H1 (cell line): ENCODE measurements at regions not wholly inside any gene's neighbourhood (a gene's known extent, or its start where the extent isn't known, plus 50 kb on each side); places are given as distances from the start of the nearest gene placed in this dataset.

ENCODE experiments used
- CTCF ChIA-PET: fragments of 300-600 bp; sonication (Branson Sonifier 250); formaldehyde crosslinking; loops from one replicate; lab custom pipeline; 2021; ENCODE audit not compliant: partially characterized antibody; lab: Charles Lee
- POLR2A ChIA-PET: fragments of 300-600 bp; sonication (Branson Sonifier 250); formaldehyde crosslinking; loops from one replicate; lab custom pipeline; 2021; ENCODE audit warnings: inconsistent platforms; ENCODE audit not compliant: partially characterized antibody; lab: Charles Lee
- DNase-seq, 2 experiments: peaks; one replicate each; pipeline versions ENCODE4 v3.0.0 to v3.0.0-alpha.2; 2010 to 2022; ENCODE audit warnings: low spot score in 2 of 2, low read depth in 1 of 2, mixed read lengths in 1 of 2
- FAIRE-seq: peaks from 2 replicates; lab custom pipeline; 2011; peaks lifted over from hg19 to GRCh38; lab: Jason Lieb, UNC
- H2AFZ ChIP-seq: 2 replicates; pipeline ENCODE4 v1.8.1; 2012; ENCODE audit warnings: low read length, inconsistent platforms
- H2AK5ac ChIP-seq: 2 replicates; pipeline ENCODE4 v1.6.1; 2013; ENCODE audit warnings: low read depth, low read length
- H2BK120ac ChIP-seq: replicated peaks from 2 replicates; pipeline ENCODE3; 2013; ENCODE audit warnings: low read depth, low read length, inconsistent platforms
- H2BK12ac ChIP-seq: 2 replicates; pipeline ENCODE4 v1.6.1; 2013; ENCODE audit warnings: low read depth, low read length
- H2BK15ac ChIP-seq: 2 replicates; pipeline ENCODE4 v1.6.1; 2013; ENCODE audit warnings: low read length
- H2BK20ac ChIP-seq: 2 replicates; pipeline ENCODE4 v1.6.1; 2013; ENCODE audit warnings: low read length
- H2BK5ac ChIP-seq: 2 replicates; pipeline ENCODE4 v1.6.1; 2013; ENCODE audit warnings: low read depth, low read length
- H3K14ac ChIP-seq: 2 replicates; pipeline ENCODE4 v1.6.1; 2013; ENCODE audit warnings: inconsistent platforms; ENCODE audit not compliant: insufficient read length
- H3K18ac ChIP-seq: 2 replicates; pipeline ENCODE4 v1.6.1; 2013; ENCODE audit warnings: low read length; ENCODE audit errors: extremely low read depth
- H3K23ac ChIP-seq: 2 replicates; pipeline ENCODE4 v1.6.1; 2013; ENCODE audit warnings: inconsistent platforms; ENCODE audit not compliant: insufficient read length
- H3K23me2 ChIP-seq: 2 replicates; pipeline ENCODE4 v1.6.1; 2013; ENCODE audit warnings: low read depth, low read length
- H3K27ac ChIP-seq: 2 replicates; pipeline ENCODE4 v1.6.1; 2011; ENCODE audit warnings: low read depth, low read length, inconsistent platforms
- H3K27me3 ChIP-seq, 4 experiments: replicated peaks in 1 of 4; 1 replicate in 1 of 4; 2 replicates in 3 of 4; pipeline versions ENCODE4 v1.6.1 to v1.8.1; 2011 to 2013; ENCODE audit warnings: low read length in 3 of 4, mild to moderate bottlenecking in 3 of 4, inconsistent platforms in 2 of 4, mixed read lengths in 2 of 4, moderate library complexity in 1 of 4; ENCODE audit not compliant: control insufficient read depth in 3 of 4, insufficient read depth in 3 of 4; ENCODE audit errors: extremely low read depth in 1 of 4
- H3K36me3 ChIP-seq, 4 experiments: 2 replicates each; pipeline versions ENCODE4 v1.6.1 to v1.8.1; 2011 to 2013; ENCODE audit warnings: mild to moderate bottlenecking in 4 of 4, low read length in 3 of 4, moderate library complexity in 2 of 4, control low read depth in 1 of 4, inconsistent platforms in 1 of 4; ENCODE audit not compliant: insufficient read depth in 4 of 4, control insufficient read depth in 2 of 4
- H3K4ac ChIP-seq: replicated peaks from 2 replicates; pipeline ENCODE3; 2013; ENCODE audit warnings: low read length, low read depth, mixed read lengths, inconsistent platforms; ENCODE audit not compliant: insufficient read length
- H3K4me1 ChIP-seq, 4 experiments: replicated peaks in 1 of 4; 1 replicate in 1 of 4; 2 replicates in 3 of 4; pipeline versions ENCODE4 v1.6.1 to v1.8.1; 2011 to 2013; ENCODE audit warnings: low read length in 3 of 4, inconsistent platforms in 2 of 4, mixed read lengths in 1 of 4; ENCODE audit not compliant: insufficient read depth in 4 of 4, control insufficient read depth in 3 of 4
- H3K4me2 ChIP-seq, 2 experiments: 2 replicates each; pipeline versions ENCODE4 v1.6.1 to v1.8.1; 2011 to 2013; ENCODE audit warnings: low read depth in 2 of 2, low read length in 2 of 2, control low read depth in 1 of 2, inconsistent platforms in 1 of 2, mild to moderate bottlenecking in 1 of 2; ENCODE audit not compliant: insufficient read depth in 1 of 2
- H3K4me3 ChIP-seq, 4 experiments: fragments of 200-600, 300-600 bp in 1 of 4; sonication (generic), shearing (Covaris generic), sonication (Bioruptor Twin) in 1 of 4; 2 replicates each; pipeline versions ENCODE4 v1.5.1 to v1.8.1; 2011 to 2016; ENCODE audit warnings: low read length in 4 of 4, low read depth in 3 of 4, control low read depth in 2 of 4, inconsistent platforms in 2 of 4, mild to moderate bottlenecking in 2 of 4, mixed read lengths in 1 of 4, moderate library complexity in 1 of 4; ENCODE audit not compliant: insufficient read depth in 2 of 4; ENCODE audit errors: extremely low read depth in 1 of 4
- H3K56ac ChIP-seq: replicated peaks from 2 replicates; pipeline ENCODE3; 2013; ENCODE audit warnings: low read depth, mild to moderate bottlenecking, mixed read lengths, low read length, inconsistent platforms; ENCODE audit not compliant: insufficient read length
- H3K79me1 ChIP-seq: 2 replicates; pipeline ENCODE4 v1.6.1; 2013; ENCODE audit warnings: low read depth, low read length, control low read depth
- H3K79me2 ChIP-seq, 2 experiments: 2 replicates each; pipeline versions ENCODE4 v1.6.1 to v1.8.1; 2012 to 2013; ENCODE audit warnings: low read length in 2 of 2, mild to moderate bottlenecking in 2 of 2, inconsistent platforms in 1 of 2; ENCODE audit not compliant: insufficient read depth in 2 of 2, control insufficient read depth in 1 of 2
- H3K9ac ChIP-seq, 4 experiments: replicated peaks in 1 of 4; 1 replicate in 1 of 4; 2 replicates in 3 of 4; pipeline versions ENCODE4 v1.6.1 to v1.8.1; 2011 to 2013; ENCODE audit warnings: low read depth in 3 of 4, low read length in 3 of 4, control low read depth in 2 of 4, mild to moderate bottlenecking in 2 of 4, moderate library complexity in 2 of 4, inconsistent platforms in 1 of 4; ENCODE audit errors: extremely low read depth in 1 of 4
- H3K9me3 ChIP-seq, 2 experiments: 2 replicates each; pipeline versions ENCODE4 v1.6.1 to v1.8.1; 2012 to 2013; ENCODE audit warnings: mild to moderate bottlenecking in 2 of 2, moderate library complexity in 2 of 2, control low read depth in 1 of 2, inconsistent platforms in 1 of 2, low read depth in 1 of 2, low read length in 1 of 2, mixed read lengths in 1 of 2; ENCODE audit not compliant: insufficient read depth in 2 of 2
- H4K20me1 ChIP-seq, 2 experiments: replicated peaks in 1 of 2; 2 replicates each; pipeline versions ENCODE3 to v1.8.1; 2011 to 2013; ENCODE audit warnings: inconsistent platforms in 2 of 2, low read length in 2 of 2, mild to moderate bottlenecking in 1 of 2; ENCODE audit not compliant: insufficient read depth in 2 of 2, control insufficient read depth in 1 of 2
- H4K5ac ChIP-seq: 2 replicates; pipeline ENCODE4 v1.6.1; 2013; ENCODE audit warnings: low read length, low read depth, mixed read lengths, inconsistent platforms; ENCODE audit not compliant: insufficient read length
- H4K8ac ChIP-seq: 2 replicates; pipeline ENCODE4 v1.8.0; 2013; ENCODE audit warnings: mild to moderate bottlenecking, moderate library complexity, low read length, inconsistent platforms; ENCODE audit not compliant: insufficient read depth; ENCODE audit errors: extremely low read depth
- H4K91ac ChIP-seq: replicated peaks from 2 replicates; pipeline ENCODE3; 2013; ENCODE audit warnings: low read length, mixed read lengths, inconsistent platforms; ENCODE audit not compliant: insufficient read length
- CBX8 ChIP-seq: fragments of 300-800, 300-1000 bp; sonication (generic); IDR thresholded peaks from 2 replicates; pipeline ENCODE4 v1.7.1; 2016; ENCODE audit warnings: low read depth, low read length, borderline replicate concordance
- EP300 ChIP-seq, 2 experiments: IDR thresholded peaks; 1 replicate in 1 of 2; 2 replicates in 1 of 2; pipeline ENCODE4 v1.6.1; 2011 to 2012; ENCODE audit warnings: low read depth in 2 of 2, low read length in 2 of 2, mild to moderate bottlenecking in 2 of 2, borderline replicate concordance in 1 of 2, inconsistent platforms in 1 of 2, moderate library complexity in 1 of 2
- FOSL1 ChIP-seq: IDR thresholded peaks from 2 replicates; pipeline ENCODE4 v1.6.1; 2011; ENCODE audit warnings: mild to moderate bottlenecking, low read depth, low read length, moderate library complexity; ENCODE audit not compliant: insufficient read depth
- KDM1A ChIP-seq: fragments of 200-600, 300-600 bp; sonication (generic); IDR thresholded peaks from 2 replicates; pipeline ENCODE4 v1.7.1; 2016; ENCODE audit warnings: mild to moderate bottlenecking, low read length, borderline replicate concordance
- RAD21 ChIP-seq, 2 experiments: IDR thresholded peaks in 1 of 2; conservative IDR thresholded peaks in 1 of 2; 2 replicates each; pipeline ENCODE4 v1.6.1; 2011; ENCODE audit warnings: low read depth in 2 of 2, low read length in 2 of 2, improper control_type of control experiment in 1 of 2, inconsistent platforms in 1 of 2, mild to moderate bottlenecking in 1 of 2, moderate library complexity in 1 of 2
- RNF2 ChIP-seq: fragments of 200-900, 300-1000 bp; sonication (generic); IDR thresholded peaks from 2 replicates; pipeline ENCODE4 v1.7.1; 2016; ENCODE audit warnings: borderline replicate concordance, low read depth, mild to moderate bottlenecking, antibody characterized with exemption, low read length; ENCODE audit not compliant: poor library complexity, severe bottlenecking; ENCODE audit errors: missing control alignments
- SIRT6 ChIP-seq: IDR thresholded peaks from one replicate; pipeline ENCODE4 v1.7.1; 2012; ENCODE audit warnings: low read length, inconsistent platforms
- SIX5 ChIP-seq: IDR thresholded peaks from 2 replicates; pipeline ENCODE4 v1.6.1; 2011; ENCODE audit warnings: mild to moderate bottlenecking, low read depth, low read length
- SP1 ChIP-seq: IDR thresholded peaks from 2 replicates; pipeline ENCODE4 v1.6.1; 2011; ENCODE audit warnings: low read depth, low read length
- SP2 ChIP-seq: IDR thresholded peaks from 2 replicates; pipeline ENCODE4 v1.6.1; 2012; ENCODE audit warnings: mild to moderate bottlenecking, low read length, inconsistent platforms
- TBP ChIP-seq: IDR thresholded peaks from 2 replicates; pipeline ENCODE4 v1.6.1; 2011; ENCODE audit warnings: low read depth, low read length, improper control_type of control experiment
- TEAD4 ChIP-seq: IDR thresholded peaks from 2 replicates; pipeline ENCODE4 v1.6.1; 2012; ENCODE audit warnings: low read depth, low read length, inconsistent platforms, mixed read lengths
- WGBS, 2 experiments: shearing (Covaris generic) in 1 of 2; methylation state at CpG; one replicate each; pipeline versions ENCODE4 v1.1.6 to v1.1.7; 2013 to 2015; ENCODE audit warnings: low lambda C conversion rate in 2 of 2, mixed read lengths in 2 of 2, inconsistent platforms in 1 of 2, low coverage in 1 of 2, missing lambda C conversion rate in 1 of 2; ENCODE audit not compliant: insufficient replicate concordance in 2 of 2, insufficient coverage in 1 of 2, insufficient read length in 1 of 2; ENCODE audit errors: extremely low coverage in 1 of 2, missing lambda C conversion rate in 1 of 2; 5-methylcytosine and 5-hydroxymethylcytosine counted together

- H3K79me1 ChIP-seq = no peaks in the 10 kb centered on the region
- no peak overlapping the region for H3K4me2 ChIP-seq
- H4K91ac ChIP-seq = peak overlapping the region; percentile 49
- H3K23me2 ChIP-seq = 0 out of 2 replicates have a peak, but pooled peaks cover 4% of the 10 kb centered on the region
- no peak for DNase-seq
- H3K14ac ChIP-seq = no peak overlapping the region
- H3K56ac ChIP-seq = no peak overlapping the region
- H2BK20ac ChIP-seq = peak overlapping the region; percentile 87
- no peak overlapping the region for H3K4me3 ChIP-seq
- no peak overlapping the region for H2AFZ ChIP-seq
- no peaks in the 10 kb centered on the region for H3K27me3 ChIP-seq
- H2BK12ac ChIP-seq = peak overlapping the region; percentile 92
- no peak overlapping the region for H4K8ac ChIP-seq
- peak overlapping the region; percentile 54; the same call in 1 of the 2 replicates for H2AK5ac ChIP-seq
- no peak overlapping the region for H2BK120ac ChIP-seq
- no peak for FAIRE-seq
- peaks cover 0 to 15% of the 10 kb centered on the region in 2 experiments; a peak in 3 of 4 replicates for H3K9me3 ChIP-seq
- ChIA-PET CTCF (interaction anchor here (0.9 to 2.5 kb wide), 11 partner anchors 8 to 191 kb away, joined by 3 to 12 read pairs (median 4); partner anchors contain the start of gene ATF7IP), POLR2A (interaction anchor here (0.6 to 7.7 kb wide), 6 partner anchors 10 to 201 kb away, joined by 3 to 164 read pairs (median 3); partner anchors contain the start of gene ATF7IP)
- peaks cover 17 to 32% (median 23%) of the 10 kb centered on the region in 4 experiments for H3K4me1 ChIP-seq
- 83% methylated on average over 7 of the region's 7 CpGs; no CpG with 5 or more reads in 1 of the 2 experiments for WGBS, 2 experiments
- H3K27ac ChIP-seq = no peak overlapping the region
- peaks cover 0 to 3% (median 0%) of the 10 kb centered on the region in 4 experiments; a peak in 2 of 8 replicates for H3K36me3 ChIP-seq
- H2BK5ac ChIP-seq = 0 out of 2 replicates have a peak overlapping the region, but pooled peaks have one; percentile 12
- no peaks in the 10 kb centered on the region for H4K20me1 ChIP-seq
- H3K4ac ChIP-seq = no peak overlapping the region
- H2BK15ac ChIP-seq = no peak overlapping the region
- H4K5ac ChIP-seq = no peak overlapping the region
- TF ChIP-seq CBX8 (no peak), EP300 (IDR thresholded peaks at IDR 0.05; ENCODE audit: borderline replicate concordance in 1 of 2, low read depth in 2 of 2, low read length in 2 of 2) (no peak), FOSL1 (no peak), RAD21 (IDR thresholded peaks at IDR 0.05 in 1 of 2, conservative IDR thresholded peaks at IDR 0.05 in 1 of 2; ENCODE audit: low read depth in 2 of 2, low read length in 2 of 2) (no peak), TEAD4 (no peak), SIX5 (no peak), RNF2 (no peak), SP2 (no peak), SP1 (no peak), KDM1A (no peak), SIRT6 (no peak), TBP (no peak)
- no peaks in the 10 kb centered on the region for H3K79me2 ChIP-seq
- no peak overlapping the region for H3K23ac ChIP-seq
- no peak overlapping the region for H3K18ac ChIP-seq
- H3K9ac ChIP-seq = no peak overlapping the region
Measured at GRCh38 chr12:14262771-14263511, 102.5 kb upstream of the ATF7IP start.
